GM23248 (cell line): ENCODE measurements at regions not wholly inside any gene's neighbourhood (a gene's known extent, or its start where the extent isn't known, plus 50 kb on each side); places are given as distances from the start of the nearest gene placed in this dataset.
"Not testable (repeated sequence)": the region's sequence is repeated elsewhere in the genome, so short reads cannot be mapped to it uniquely, and the experiment has no call there.

ENCODE experiments used
- DNase-seq: peaks from one replicate; pipeline ENCODE4 v3.0.0-alpha.2; 2015
- H2AFZ ChIP-seq: fragments of 200-600 bp; sonication (generic); 2 replicates; pipeline ENCODE4 v1.6.1; 2016; ENCODE audit warnings: antibody characterized with exemption
- H3F3A ChIP-seq: fragments of 200-600 bp; sonication (generic); 2 replicates; pipeline ENCODE4 v1.6.1; 2016; ENCODE audit warnings: mild to moderate bottlenecking, antibody characterized with exemption, mixed run types; ENCODE audit not compliant: insufficient read depth
- H3K27ac ChIP-seq: fragments of 200-600 bp; sonication (generic); 2 replicates; pipeline ENCODE4 v1.5.1; 2016; ENCODE audit warnings: mild to moderate bottlenecking
- H3K27me3 ChIP-seq: fragments of 200-600 bp; sonication (generic); replicated peaks from 2 replicates; pipeline ENCODE4 v1.6.1; 2016; ENCODE audit warnings: mild to moderate bottlenecking; ENCODE audit not compliant: insufficient read depth
- H3K36me3 ChIP-seq: fragments of 200-600 bp; sonication (generic); 2 replicates; pipeline ENCODE4 v1.6.1; 2016; ENCODE audit warnings: low read depth, mild to moderate bottlenecking
- H3K4me1 ChIP-seq: fragments of 200-600 bp; sonication (generic); 2 replicates; pipeline ENCODE4 v1.6.1; 2016; ENCODE audit warnings: mild to moderate bottlenecking; ENCODE audit not compliant: insufficient read depth
- H3K4me2 ChIP-seq: fragments of 200-600 bp; sonication (generic); one replicate; pipeline ENCODE4 v1.6.1; 2016; ENCODE audit warnings: mild to moderate bottlenecking; ENCODE audit not compliant: unreplicated experiment
- H3K4me3 ChIP-seq: fragments of 200-600 bp; sonication (generic); 2 replicates; pipeline ENCODE4 v1.5.1; 2016; ENCODE audit warnings: mild to moderate bottlenecking
- H3K79me2 ChIP-seq: fragments of 200-600 bp; sonication (generic); 2 replicates; pipeline ENCODE4 v1.6.1; 2016; ENCODE audit warnings: mild to moderate bottlenecking; ENCODE audit not compliant: insufficient read depth
- H3K9ac ChIP-seq: fragments of 200-600 bp; sonication (generic); 2 replicates; pipeline ENCODE4 v1.6.1; 2016; ENCODE audit warnings: mild to moderate bottlenecking
- H3K9me2 ChIP-seq: fragments of 200-600 bp; sonication (generic); 2 replicates; pipeline ENCODE4 v1.6.1; 2016; ENCODE audit warnings: mixed run types, mild to moderate bottlenecking, moderate library complexity; ENCODE audit not compliant: insufficient read depth
- H3K9me3 ChIP-seq: fragments of 200-600 bp; sonication (generic); one replicate; pipeline ENCODE4 v1.6.1; 2017; ENCODE audit warnings: low read depth
- H4K20me1 ChIP-seq: fragments of 200-600 bp; sonication (generic); 2 replicates; pipeline ENCODE4 v1.6.0; 2016; ENCODE audit not compliant: insufficient read depth
- EZH2 ChIP-seq: fragments of 200-600 bp; sonication (generic); IDR thresholded peaks from 2 replicates; pipeline ENCODE4 v1.6.1; 2018; ENCODE audit warnings: antibody characterized with exemption, mild to moderate bottlenecking; ENCODE audit not compliant: insufficient read depth, poor library complexity, severe bottlenecking
- EZH2phosphoT487 ChIP-seq: fragments of 200-600 bp; sonication (generic); IDR thresholded peaks from 2 replicates; pipeline ENCODE4 v1.6.1; 2018; ENCODE audit warnings: antibody characterized with exemption, moderate library complexity, mild to moderate bottlenecking, low read depth; ENCODE audit not compliant: insufficient read depth
- WGBS, 2 experiments: methylation state at CpG; one replicate each; pipeline ENCODE4 v1.1.6; 2015 to 2017; ENCODE audit warnings: low lambda C conversion rate in 2 of 2, low coverage in 1 of 2; ENCODE audit errors: missing lambda C conversion rate in 2 of 2; 5-methylcytosine and 5-hydroxymethylcytosine counted together
- in situ Hi-C: fragments of 300-500 bp; cut with MboI; formaldehyde crosslinking; loops from 2 replicates; pipeline ENCODE4 v1.15.0; 2020

GRCh38 chrX:40806513-40807220, 71.3 kb upstream of the MED14 start:
- no peak overlapping the region for H3K9ac ChIP-seq
- no peaks in the 10 kb centered on the region for H3K9me2 ChIP-seq
- no peaks in the 10 kb centered on the region for H3K4me1 ChIP-seq
- TF ChIP-seq EZH2 (no peak), EZH2phosphoT487 (no peak)
- peak; percentile 15 for DNase-seq
- no peaks in the 10 kb centered on the region for H3F3A ChIP-seq
- H2AFZ ChIP-seq: no peak overlapping the region
- H4K20me1 ChIP-seq: no peaks in the 10 kb centered on the region
- no peaks in the 10 kb centered on the region for H3K27me3 ChIP-seq
- H3K4me2 ChIP-seq: no peak overlapping the region
- no peaks in the 10 kb centered on the region for H3K79me2 ChIP-seq
- H3K4me3 ChIP-seq: no peak overlapping the region
- in situ Hi-C loops: no loop called here
- 62 to 78% methylated on average over 7 to 8 of the region's 8 CpGs for WGBS, 2 experiments
- H3K9me3 ChIP-seq: no peaks in the 10 kb centered on the region
- no peaks in the 10 kb centered on the region for H3K36me3 ChIP-seq
- H3K27ac ChIP-seq: no peak overlapping the region

DNA sequence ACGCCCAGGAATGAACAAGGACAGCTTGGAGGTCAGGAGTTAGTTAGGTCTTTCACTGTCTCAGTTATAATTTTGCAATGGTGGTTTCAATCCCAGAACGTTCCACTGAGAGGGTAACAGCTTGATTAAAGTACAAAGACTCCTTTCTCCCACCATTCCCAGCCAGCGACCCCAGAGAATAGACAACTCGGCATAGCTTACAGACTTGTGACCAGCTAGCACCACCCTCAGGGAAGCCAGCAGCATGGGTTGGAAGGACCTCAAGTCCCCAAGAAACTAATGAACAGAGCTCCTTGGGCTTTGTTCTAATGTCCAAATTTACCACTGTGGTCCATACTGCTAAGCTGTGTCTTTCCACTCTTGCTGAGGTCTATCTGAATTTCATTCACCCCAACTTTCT, 72.0 kb upstream of the MED14 start:
- no peak overlapping the region for H3K27ac ChIP-seq
- H3K27me3 ChIP-seq: no peaks in the 10 kb centered on the region
- no peaks in the 10 kb centered on the region for H3K9me3 ChIP-seq
- WGBS, 2 experiments: 10 to 30% methylated on average over 2 to 4 of the region's 4 CpGs
- no peaks in the 10 kb centered on the region for H3K79me2 ChIP-seq
- TF ChIP-seq EZH2phosphoT487 (no peak), EZH2 (no peak)
- no peaks in the 10 kb centered on the region for H3K4me1 ChIP-seq
- in situ Hi-C loops: no loop called here
- no peaks in the 10 kb centered on the region for H3K36me3 ChIP-seq
- no peak overlapping the region for H3K4me3 ChIP-seq
- no peak overlapping the region for H3K4me2 ChIP-seq
- DNase-seq: no peak
- no peaks in the 10 kb centered on the region for H3K9me2 ChIP-seq
- no peak overlapping the region for H2AFZ ChIP-seq
- H3F3A ChIP-seq: no peaks in the 10 kb centered on the region
- H4K20me1 ChIP-seq: no peaks in the 10 kb centered on the region
- H3K9ac ChIP-seq: no peak overlapping the region

DNA sequence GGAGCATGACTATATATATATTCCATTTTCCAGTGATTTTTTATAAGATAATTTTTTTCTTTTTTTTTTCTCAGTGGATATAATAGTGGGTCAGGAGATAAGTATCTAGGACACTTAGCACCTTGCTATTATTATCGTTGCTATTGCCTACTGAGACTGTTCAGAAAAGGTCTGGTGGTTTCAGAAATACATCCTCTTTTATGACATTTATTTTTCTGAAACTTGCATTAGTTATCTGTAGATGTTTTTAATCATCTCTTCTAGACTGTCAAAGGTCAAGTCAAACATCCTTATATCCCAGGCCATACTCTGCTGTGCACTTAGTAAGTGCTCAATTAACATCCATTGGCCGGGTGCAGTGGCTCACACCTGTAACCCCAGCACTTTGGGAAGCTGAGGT, 72.9 kb upstream of the MED14 start:
- Histone ChIP-seq H3K9ac (no peak overlapping the region), H3K79me2 (no peaks in the 10 kb centered on the region), H3K27ac (no peak overlapping the region), H3K36me3 (no peaks in the 10 kb centered on the region), H3F3A (no peaks in the 10 kb centered on the region), H3K4me3 (no peak overlapping the region), H2AFZ (no peak overlapping the region), H3K9me3 (no peaks in the 10 kb centered on the region), H3K4me1 (no peaks in the 10 kb centered on the region), H4K20me1 (no peaks in the 10 kb centered on the region), H3K27me3 (no peaks in the 10 kb centered on the region), H3K9me2 (no peaks in the 10 kb centered on the region), H3K4me2 (no peak overlapping the region)
- in situ Hi-C loops: no loop called here
- no peak for TF ChIP-seq EZH2phosphoT487
- no peak for TF ChIP-seq EZH2
- 84 to 93% methylated on average over 2 of the region's 2 CpGs for WGBS, 2 experiments
- no peak for DNase-seq

GRCh38 chrX:40809210-40809609, 73.9 kb upstream of the MED14 start:
- Histone ChIP-seq H3K4me1 (no peaks in the 10 kb centered on the region), H3K36me3 (no peaks in the 10 kb centered on the region), H3K27ac (no peak overlapping the region), H3K4me3 (no peak overlapping the region), H3K9me3 (no peaks in the 10 kb centered on the region), H3K27me3 (no peaks in the 10 kb centered on the region), H3K9ac (no peak overlapping the region), H3K79me2 (no peaks in the 10 kb centered on the region), H2AFZ (no peak overlapping the region), H4K20me1 (no peaks in the 10 kb centered on the region), H3F3A (no peaks in the 10 kb centered on the region), H3K4me2 (no peak overlapping the region), H3K9me2 (no peaks in the 10 kb centered on the region)
- in situ Hi-C loops: no loop called here
- TF ChIP-seq EZH2phosphoT487: no peak
- no peak for TF ChIP-seq EZH2
- DNase-seq: peak; percentile 58

GRCh38 chrX:40815045-40815444, 79.7 kb upstream of the MED14 start:
- H3K4me3 ChIP-seq, H3K9ac ChIP-seq, H3K79me2 ChIP-seq, H4K20me1 ChIP-seq, H2AFZ ChIP-seq, H3K9me3 ChIP-seq, DNase-seq, H3K4me2 ChIP-seq, H3K27me3 ChIP-seq, H3K27ac ChIP-seq, H3K36me3 ChIP-seq, H3K4me1 ChIP-seq, H3F3A ChIP-seq, H3K9me2 ChIP-seq, in situ Hi-C loops: not testable (repeated sequence)
